Skeletal muscle tissue (tissue), 3 donors: ENCODE measurements at regions not wholly inside any gene's neighbourhood (a gene's known extent, or its start where the extent isn't known, plus 50 kb on each side); places are given as distances from the start of the nearest gene placed in this dataset.
A peak's percentile ranks its signal among the peaks of the same experiment; 100 is the strongest.

Experiments used
- H3K27ac ChIP-seq: one replicate; pipeline ENCODE4 v1.7.0; 2013; ENCODE audit warnings: mild to moderate bottlenecking, low read depth, low read length, inconsistent platforms
- H3K27me3 ChIP-seq, 3 donors: one replicate each; pipeline ENCODE4 v1.7.0; 2013; ENCODE audit warnings: low read length in 3 of 3; ENCODE audit not compliant: control insufficient read depth in 3 of 3, insufficient read depth in 3 of 3
- H3K36me3 ChIP-seq, 3 donors: one replicate each; pipeline ENCODE4 v1.7.0; 2013; ENCODE audit warnings: low read length in 3 of 3; ENCODE audit not compliant: control insufficient read depth in 3 of 3, insufficient read depth in 3 of 3
- H3K4me1 ChIP-seq, 3 donors: one replicate each; pipeline ENCODE4 v1.7.0; 2013; ENCODE audit warnings: low read length in 3 of 3, mild to moderate bottlenecking in 3 of 3; ENCODE audit not compliant: control insufficient read depth in 3 of 3, insufficient read depth in 3 of 3
- H3K4me3 ChIP-seq, 3 donors: one replicate each; pipeline ENCODE4 v1.7.0; 2013; ENCODE audit warnings: low read length in 3 of 3
- H3K9ac ChIP-seq, 3 donors: one replicate each; pipeline ENCODE4 v1.7.0; 2013; ENCODE audit warnings: low read length in 3 of 3, mild to moderate bottlenecking in 3 of 3, moderate library complexity in 2 of 3, low read depth in 1 of 3
- H3K9me3 ChIP-seq, 3 donors: one replicate each; pipeline ENCODE4 v1.7.0; 2013; ENCODE audit warnings: low read length in 3 of 3; ENCODE audit not compliant: control insufficient read depth in 3 of 3
- donor health status: Osteomylitis.

DNA sequence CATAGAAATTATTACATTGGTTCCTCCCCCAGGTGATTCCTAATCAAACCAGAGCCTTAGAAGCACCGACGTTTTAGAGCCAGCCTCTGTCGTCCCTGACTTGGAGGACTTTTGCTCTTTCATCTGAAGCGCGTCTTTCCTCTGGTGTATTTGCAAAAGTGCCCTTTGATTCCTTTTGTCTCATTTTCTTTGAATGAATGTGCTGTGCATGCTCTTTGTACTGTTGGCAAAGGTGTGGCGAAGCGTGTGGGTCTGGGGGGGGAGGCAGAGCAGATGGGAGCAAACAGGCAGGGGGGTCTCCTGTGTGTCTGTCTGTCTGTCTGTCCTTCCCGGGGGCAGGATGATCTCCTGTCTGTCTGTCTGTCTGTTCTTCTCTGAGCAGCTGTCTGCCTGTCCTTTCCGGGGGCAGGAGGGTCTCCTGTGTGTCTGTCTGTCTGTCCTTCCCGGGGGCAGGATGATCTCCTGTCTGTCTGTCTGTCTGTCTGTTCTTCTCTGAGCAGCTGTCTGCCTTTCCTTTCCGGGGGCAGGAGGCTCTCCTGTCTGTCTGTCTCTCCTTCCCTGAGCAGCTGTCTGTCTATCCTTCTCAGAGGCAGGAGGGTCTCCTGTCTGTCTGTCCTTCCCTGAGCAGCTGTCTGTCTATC lies 205.5 kb upstream of the MYT1L start:
- Histone ChIP-seq H3K4me1 (peaks cover 6 to 16% (median 13%) of the 10 kb centered on the region in 3 donors), H3K27me3 (peaks cover 0 to 11% (median 0%) of the 10 kb centered on the region in 3 donors), H3K9ac (no peak overlapping the region), H3K36me3 (no peaks in the 10 kb centered on the region), H3K27ac (no peak overlapping the region), H3K9me3 (no peaks in the 10 kb centered on the region), H3K4me3 (no peak overlapping the region)

DNA sequence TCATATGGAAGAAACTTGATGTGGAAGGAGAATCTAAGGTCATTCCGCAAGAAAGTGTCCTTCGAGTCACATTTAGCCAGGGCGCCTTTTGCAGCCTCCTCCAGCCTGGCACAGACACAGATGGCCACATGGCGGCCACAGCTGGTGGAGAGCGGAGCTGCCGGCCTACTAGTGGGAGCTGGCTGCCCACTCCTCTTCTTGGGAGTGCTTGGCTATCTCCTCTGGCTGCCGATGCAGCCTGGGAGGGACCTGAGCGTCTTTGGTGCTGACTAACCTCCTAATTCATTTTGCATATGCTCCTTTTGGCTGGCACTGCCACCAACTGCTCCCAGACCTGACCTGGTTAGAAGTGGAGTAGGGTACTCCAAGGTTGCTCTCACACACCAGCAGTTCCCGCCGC lies 199.3 kb upstream of the MYT1L start:
- H3K4me1 ChIP-seq, result no peaks in the 10 kb centered on the region
- H3K27me3 ChIP-seq, result peaks cover 0 to 2% (median 1%) of the 10 kb centered on the region in 3 donors
- no peaks in the 10 kb centered on the region for H3K36me3 ChIP-seq
- H3K4me3 ChIP-seq, result no peak overlapping the region
- no peaks in the 10 kb centered on the region for H3K9me3 ChIP-seq
- H3K9ac ChIP-seq, result no peak overlapping the region
- no peak overlapping the region for H3K27ac ChIP-seq

DNA sequence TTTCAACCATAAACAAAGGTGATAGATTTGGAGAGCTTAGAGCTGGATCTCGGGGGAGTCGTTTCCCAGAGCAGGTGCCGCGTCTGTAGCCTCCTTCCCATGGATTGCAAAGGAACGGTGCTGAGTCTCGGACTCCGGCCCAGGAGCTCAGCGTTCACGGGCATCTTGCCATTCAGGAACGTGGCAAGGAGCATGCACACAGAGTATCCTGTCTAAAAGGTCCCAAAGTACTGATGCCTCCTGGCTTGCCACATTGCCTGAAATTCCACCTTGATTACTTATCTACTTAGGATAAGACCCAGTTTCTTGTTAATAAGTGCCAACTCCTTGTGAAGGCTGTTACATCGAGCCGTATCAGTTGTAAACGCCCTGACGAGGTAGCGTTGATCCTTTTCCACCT lies 197.8 kb upstream of the MYT1L start:
- Histone ChIP-seq H3K9me3 (no peaks in the 10 kb centered on the region), H3K36me3 (no peaks in the 10 kb centered on the region), H3K27ac (no peak overlapping the region), H3K27me3 (peaks cover 0 to 2% (median 0%) of the 10 kb centered on the region in 3 donors), H3K4me1 (peaks cover 1 to 2% (median 2%) of the 10 kb centered on the region in 3 donors), H3K9ac (no peak overlapping the region), H3K4me3 (no peak overlapping the region)

DNA sequence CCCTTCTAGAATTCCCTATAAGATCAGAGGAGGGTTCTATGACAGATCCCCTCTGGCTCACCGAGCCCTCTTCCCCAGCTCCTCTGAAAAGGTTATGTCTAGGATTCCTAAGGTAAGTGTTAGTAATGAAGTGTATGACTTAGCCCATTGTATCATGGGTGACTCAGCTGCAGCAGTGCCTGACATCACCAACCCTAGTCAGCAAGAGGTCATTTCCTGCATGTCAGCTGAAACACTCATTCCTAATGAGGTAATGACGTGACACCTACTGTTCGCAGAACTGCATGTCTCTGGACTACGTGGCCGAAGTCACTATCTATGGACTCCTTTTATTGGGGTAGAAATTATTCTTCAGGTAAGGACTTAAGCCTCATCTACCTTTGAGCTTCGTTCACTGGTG lies 196.1 kb upstream of the MYT1L start:
- Histone ChIP-seq H3K4me1 (peaks cover 7 to 8% (median 8%) of the 10 kb centered on the region in 3 donors), H3K9me3 (no peaks in the 10 kb centered on the region), H3K27ac (no peak overlapping the region), H3K9ac (no peak overlapping the region), H3K4me3 (no peak overlapping the region), H3K27me3 (peaks cover 0 to 2% (median 0%) of the 10 kb centered on the region in 3 donors), H3K36me3 (no peaks in the 10 kb centered on the region)

DNA sequence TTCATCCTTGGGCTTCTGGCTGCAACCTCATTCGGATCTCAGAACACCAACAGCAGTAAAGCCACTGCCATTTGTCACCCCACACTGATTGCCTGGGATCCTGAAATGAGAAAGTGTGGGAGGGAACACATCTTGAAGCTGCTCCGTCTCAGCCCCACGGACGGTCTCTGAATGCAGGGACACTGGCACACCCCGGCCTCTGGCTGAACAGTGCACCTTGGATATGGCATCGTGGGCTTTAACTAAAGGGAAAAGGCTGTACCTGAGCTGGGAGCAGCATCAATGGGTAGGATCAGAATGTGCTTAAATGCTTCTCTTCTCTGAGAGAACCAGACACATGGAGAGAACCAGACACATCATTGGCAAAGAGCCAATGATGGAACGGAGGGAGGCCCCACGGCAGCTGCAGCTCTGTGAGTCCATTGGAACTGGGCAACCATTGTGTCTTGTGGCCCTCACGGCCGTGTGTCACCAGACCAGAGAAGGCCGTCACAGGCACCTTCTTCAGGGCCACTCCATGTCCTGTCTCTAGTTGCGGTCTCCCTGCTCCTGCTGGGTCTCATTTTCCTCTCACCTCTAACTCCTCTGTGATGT lies 193.4 kb upstream of the MYT1L start:
- peaks cover 7 to 8% (median 8%) of the 10 kb centered on the region in 3 donors for H3K4me1 ChIP-seq
- H3K4me3 ChIP-seq, result no peak overlapping the region
- H3K36me3 ChIP-seq, result no peaks in the 10 kb centered on the region
- no peak overlapping the region for H3K9ac ChIP-seq
- no peak overlapping the region for H3K27ac ChIP-seq
- H3K9me3 ChIP-seq, result no peaks in the 10 kb centered on the region
- peaks cover 0 to 2% (median 0%) of the 10 kb centered on the region in 3 donors for H3K27me3 ChIP-seq

DNA sequence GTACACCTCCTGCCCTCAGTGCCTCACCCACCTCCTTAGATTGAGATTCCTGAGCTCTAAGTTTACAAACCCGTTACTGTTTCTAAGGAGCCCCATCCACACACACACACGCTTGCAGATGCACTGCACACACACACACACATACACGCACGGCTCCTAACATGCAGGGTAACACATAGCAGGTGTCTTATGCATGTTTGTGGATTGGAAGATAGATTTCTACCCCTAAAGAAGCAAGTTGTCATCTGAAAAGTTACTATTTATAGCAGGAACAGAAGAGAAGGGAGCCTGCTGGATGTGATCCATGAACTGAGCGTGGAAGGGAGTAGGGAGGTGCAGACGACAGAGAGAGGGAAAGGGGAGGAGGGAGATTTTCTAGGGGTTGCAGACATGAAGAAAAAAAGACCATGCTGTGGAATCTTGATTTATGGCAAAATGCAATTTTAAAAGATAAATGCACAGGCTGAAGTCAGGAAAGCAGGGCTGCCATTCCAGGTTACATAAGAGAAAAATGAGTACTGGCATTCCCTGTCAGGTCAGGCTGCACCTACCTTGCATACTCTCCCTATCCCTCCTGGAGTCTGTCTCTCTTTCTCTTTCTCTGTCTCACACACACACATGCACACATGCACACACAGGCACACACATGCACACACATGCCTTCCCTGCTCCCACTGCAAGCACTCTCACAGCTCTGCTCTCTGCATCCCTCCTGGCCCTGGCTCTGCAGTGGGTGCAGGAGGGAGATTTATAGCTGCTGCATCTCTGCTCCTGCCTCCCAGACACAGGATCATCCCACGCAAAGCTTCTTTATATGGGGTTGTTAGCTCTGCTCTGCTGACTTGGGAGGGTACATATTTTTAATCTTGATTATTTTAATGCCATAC lies 192.6 kb upstream of the MYT1L start:
- Histone ChIP-seq H3K9ac (peak overlapping the region in 1 of 3 donors; percentile 48), H3K27me3 (peaks cover 0 to 2% (median 0%) of the 10 kb centered on the region in 3 donors), H3K4me3 (peak overlapping the region in 1 of 3 donors; percentile 35), H3K27ac (no peak overlapping the region), H3K4me1 (peaks cover 7 to 8% (median 8%) of the 10 kb centered on the region in 3 donors), H3K9me3 (no peaks in the 10 kb centered on the region), H3K36me3 (no peaks in the 10 kb centered on the region)

DNA sequence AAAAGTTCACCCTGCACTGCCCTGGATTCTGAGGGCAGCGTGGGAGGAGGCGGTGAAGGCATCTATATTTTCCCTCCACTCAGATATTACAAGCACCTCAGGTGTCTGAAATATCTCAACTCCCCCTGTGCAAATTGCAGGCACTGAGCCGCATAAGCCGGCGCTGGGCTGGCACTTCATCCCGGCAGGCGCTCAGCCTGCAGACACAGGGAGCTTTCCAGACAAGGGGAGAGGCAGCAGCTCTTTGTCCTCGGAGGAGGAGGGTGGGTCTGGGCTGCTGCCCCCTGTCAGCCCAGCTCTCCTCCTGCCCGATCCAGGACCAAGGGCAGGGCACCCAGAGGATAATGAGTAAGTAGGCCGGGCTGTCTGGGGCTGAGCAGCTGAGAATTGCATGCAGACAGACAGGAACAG lies 189.3 kb upstream of the MYT1L start:
- Histone ChIP-seq H3K27me3 (no peaks in the 10 kb centered on the region), H3K36me3 (no peaks in the 10 kb centered on the region), H3K4me3 (no peak overlapping the region), H3K9me3 (no peaks in the 10 kb centered on the region), H3K27ac (no peak overlapping the region), H3K9ac (no peak overlapping the region), H3K4me1 (peaks cover 7 to 8% (median 8%) of the 10 kb centered on the region in 3 donors)

DNA sequence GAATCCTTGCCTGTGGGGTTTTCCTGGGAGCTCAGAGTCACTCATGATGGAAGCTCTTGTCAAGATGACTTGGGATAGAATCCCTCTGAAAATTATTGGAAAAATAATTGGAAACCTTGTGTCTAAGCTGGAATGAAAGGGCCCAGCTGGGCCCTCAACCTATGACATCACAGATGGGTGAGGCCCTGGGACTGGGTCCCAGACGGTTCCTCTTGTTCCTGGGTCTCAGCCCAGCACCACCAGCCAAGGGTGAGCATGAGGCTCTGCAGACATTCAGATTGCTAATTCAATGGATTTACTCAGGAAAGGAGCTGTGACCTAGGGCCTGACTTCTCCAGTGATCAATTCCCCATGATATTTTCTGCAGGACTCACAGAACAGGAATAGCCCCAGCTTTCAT lies 188.3 kb upstream of the MYT1L start:
- Histone ChIP-seq H3K27ac (no peak overlapping the region), H3K36me3 (no peaks in the 10 kb centered on the region), H3K4me1 (peaks cover 7 to 8% (median 8%) of the 10 kb centered on the region in 3 donors), H3K9me3 (no peaks in the 10 kb centered on the region), H3K27me3 (no peaks in the 10 kb centered on the region), H3K4me3 (no peak overlapping the region), H3K9ac (no peak overlapping the region)

DNA sequence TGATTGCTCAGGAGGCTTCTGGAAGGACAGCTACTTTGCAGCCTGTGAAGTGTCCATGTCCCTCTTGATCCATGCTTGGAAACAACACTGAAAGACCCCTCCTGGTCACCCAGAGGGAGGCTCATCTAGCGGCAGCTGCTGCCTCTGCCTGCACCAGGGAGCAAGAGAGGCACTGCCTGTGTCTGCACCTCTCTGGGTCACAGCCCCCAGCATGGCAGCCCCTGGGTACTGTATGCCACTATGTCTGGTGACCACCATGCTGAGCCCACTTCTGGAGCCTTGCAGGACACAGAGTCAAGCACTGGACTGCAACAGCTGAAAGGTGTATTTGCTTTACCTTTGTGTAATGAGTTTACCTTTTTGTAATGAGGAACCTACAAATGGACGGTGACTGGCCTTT lies 186.3 kb upstream of the MYT1L start:
- Histone ChIP-seq H3K27ac (no peak overlapping the region), H3K36me3 (no peaks in the 10 kb centered on the region), H3K9ac (no peak overlapping the region), H3K9me3 (no peaks in the 10 kb centered on the region), H3K27me3 (no peaks in the 10 kb centered on the region), H3K4me3 (no peak overlapping the region), H3K4me1 (no peaks in the 10 kb centered on the region)

DNA sequence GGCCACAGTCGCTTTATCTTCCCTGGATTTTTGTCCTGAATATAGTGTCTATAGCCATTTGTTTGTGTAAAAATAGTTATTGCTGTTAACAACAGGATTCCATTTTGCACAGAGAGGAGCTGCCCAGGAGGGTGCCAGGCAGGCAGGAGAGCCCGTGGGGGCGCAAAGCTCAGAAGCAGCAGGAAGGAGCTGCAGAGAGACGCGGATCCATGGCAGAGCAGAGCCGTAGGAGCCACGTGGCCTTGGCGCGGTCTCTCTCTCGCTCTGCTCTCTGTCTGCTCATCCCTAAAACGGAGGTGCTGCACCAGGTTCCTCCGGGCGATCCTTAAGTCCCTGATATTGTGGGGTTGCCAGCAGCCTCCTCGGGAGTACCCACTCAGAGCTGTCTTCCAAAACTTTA lies 185.3 kb upstream of the MYT1L start:
- Histone ChIP-seq H3K27ac (no peak overlapping the region), H3K4me1 (no peaks in the 10 kb centered on the region), H3K9ac (no peak overlapping the region), H3K9me3 (no peaks in the 10 kb centered on the region), H3K36me3 (no peaks in the 10 kb centered on the region), H3K4me3 (no peak overlapping the region), H3K27me3 (no peaks in the 10 kb centered on the region)
